ENCODE measurements at regions not wholly inside any gene's neighbourhood (a gene's known extent, or its start where the extent isn't known, plus 50 kb on each side); places are given as distances from the start of the nearest gene placed in this dataset.

GRCh38 chr13:39259371-39260140, 221.3 kb downstream of the NHLRC3 start:
- TF ChIP-seq POLR2AphosphoS5 (IDR thresholded peaks at IDR 0.05) (no peak), CTCF (IDR thresholded peaks at IDR 0.05) (no peak), POLR2A (IDR thresholded peaks at IDR 0.05) (no peak)
- intact Hi-C loops (cut with DNase I; ENCODE audit: low total_unique reads), result no loop called here
- no peaks in the 10 kb centered on the region for H3K36me3 ChIP-seq
- H3K4me3 ChIP-seq, result no peak overlapping the region
- H3K27ac ChIP-seq, result no peak overlapping the region
- no peaks in the 10 kb centered on the region for H3K27me3 ChIP-seq
- H3K9me3 ChIP-seq, result no peaks in the 10 kb centered on the region
- H3K4me1 ChIP-seq, result peaks cover 0 to 2% of the 10 kb centered on the region in 2 donors
- no peak for DNase-seq (ENCODE audit: low spot score in 2 of 2)

GRCh38 chr13:39263033-39263432, 224.8 kb downstream of the NHLRC3 start:
- H3K4me3 ChIP-seq, result no peak overlapping the region
- no peaks in the 10 kb centered on the region for H3K36me3 ChIP-seq
- H3K4me1 ChIP-seq, result peaks cover 0 to 2% of the 10 kb centered on the region in 2 donors
- TF ChIP-seq POLR2A (IDR thresholded peaks at IDR 0.05), result no peak
- peak; percentile 44 to 66 (median 52) for TF ChIP-seq CTCF (IDR thresholded peaks at IDR 0.05)
- peak in 1 of 3 donors; percentile 60 for TF ChIP-seq POLR2AphosphoS5 (IDR thresholded peaks at IDR 0.05)
- peak overlapping the region in 1 of 2 donors; percentile 15 for H3K27ac ChIP-seq
- intact Hi-C loops (cut with DNase I; ENCODE audit: low total_unique reads), result no loop called here
- DNase-seq (ENCODE audit: low spot score in 2 of 2), result no peak
- H3K27me3 ChIP-seq, result no peaks in the 10 kb centered on the region
- H3K9me3 ChIP-seq, result no peaks in the 10 kb centered on the region

GRCh38 chr13:39263531-39263930, 225.3 kb downstream of the NHLRC3 start:
- no peak for TF ChIP-seq CTCF (IDR thresholded peaks at IDR 0.05)
- TF ChIP-seq POLR2A (IDR thresholded peaks at IDR 0.05), result no peak
- TF ChIP-seq POLR2AphosphoS5 (IDR thresholded peaks at IDR 0.05), result no peak
- Histone ChIP-seq H3K4me3 (no peak overlapping the region), H3K4me1 (peaks cover 0 to 2% of the 10 kb centered on the region in 2 donors), H3K27me3 (no peaks in the 10 kb centered on the region), H3K36me3 (no peaks in the 10 kb centered on the region), H3K9me3 (no peaks in the 10 kb centered on the region), H3K27ac (peak overlapping the region in 1 of 2 donors; percentile 32)
- no peak for DNase-seq (ENCODE audit: low spot score in 2 of 2)
- intact Hi-C loops (cut with DNase I; ENCODE audit: low total_unique reads), result no loop called here

- Histone ChIP-seq H3K27me3 (no peaks in the 10 kb centered on the region), H3K36me3 (no peaks in the 10 kb centered on the region), H3K9me3 (no peaks in the 10 kb centered on the region), H3K4me3 (no peak overlapping the region), H3K27ac (no peak overlapping the region), H3K4me1 (peaks cover 0 to 2% of the 10 kb centered on the region in 2 donors)
- intact Hi-C loops (cut with DNase I; ENCODE audit: low total_unique reads), result loop anchor here (5.0 kb wide), 1 partner anchor 1686 kb away; no protein-coding TSS in a partner anchor
- DNase-seq (ENCODE audit: low spot score in 2 of 2), result no peak
- TF ChIP-seq POLR2A (IDR thresholded peaks at IDR 0.05) (no peak), CTCF (IDR thresholded peaks at IDR 0.05) (no peak), POLR2AphosphoS5 (IDR thresholded peaks at IDR 0.05) (no peak)
These were observed 228.2 kb downstream of the NHLRC3 start for GRCh38 chr13:39266426-39266825.

- Histone ChIP-seq H3K4me3 (no peak overlapping the region), H3K36me3 (no peaks in the 10 kb centered on the region), H3K27me3 (no peaks in the 10 kb centered on the region), H3K4me1 (peaks cover 0 to 2% of the 10 kb centered on the region in 2 donors), H3K27ac (peak overlapping the region in 1 of 2 donors; percentile 12), H3K9me3 (no peaks in the 10 kb centered on the region)
- intact Hi-C loops (cut with DNase I; ENCODE audit: low total_unique reads), result loop anchor here (5.0 kb wide), 1 partner anchor 1684 kb away; no protein-coding TSS in a partner anchor
- no peak for TF ChIP-seq POLR2AphosphoS5 (IDR thresholded peaks at IDR 0.05)
- no peak for TF ChIP-seq POLR2A (IDR thresholded peaks at IDR 0.05)
- TF ChIP-seq CTCF (IDR thresholded peaks at IDR 0.05), result no peak
- DNase-seq (ENCODE audit: low spot score in 2 of 2), result no peak
These were observed 230.1 kb downstream of the NHLRC3 start for GRCh38 chr13:39268398-39268797.

All from breast epithelium (tissue), 4 donors.